Keratinocyte (primary cell): ENCODE measurements at regions not wholly inside any gene's neighbourhood (a gene's known extent, or its start where the extent isn't known, plus 50 kb on each side); places are given as distances from the start of the nearest gene placed in this dataset.

Experiments used
- DNase-seq: peaks from one replicate; pipeline ENCODE4 v3.0.0-alpha.2; 2011; ENCODE audit warnings: low read depth, missing footprints, low spot score
- FAIRE-seq: peaks from 2 replicates; lab custom pipeline; 2011; peaks lifted over from hg19 to GRCh38; lab: Jason Lieb, UNC
- H2AFZ ChIP-seq: 2 replicates; pipeline ENCODE4 v1.6.0; 2012; ENCODE audit warnings: low read length, control low read depth, inconsistent platforms; ENCODE audit not compliant: control insufficient read depth
- H3K27ac ChIP-seq: 2 replicates; pipeline ENCODE4 v1.5.1; 2011; ENCODE audit warnings: low read length; ENCODE audit not compliant: control insufficient read depth, insufficient read depth
- H3K27me3 ChIP-seq: 3 replicates; pipeline ENCODE4 v1.6.0; 2011; ENCODE audit warnings: low read length; ENCODE audit not compliant: control insufficient read depth, insufficient read depth; ENCODE audit errors: extremely low read depth
- H3K36me3 ChIP-seq, 2 experiments: 2 replicates in 1 of 2; 3 replicates in 1 of 2; pipeline ENCODE4 v1.5.1; 2011; ENCODE audit warnings: low read length in 2 of 2, mild to moderate bottlenecking in 1 of 2; ENCODE audit not compliant: control insufficient read depth in 2 of 2, insufficient read depth in 2 of 2; ENCODE audit errors: extremely low read depth in 1 of 2
- H3K4me1 ChIP-seq: 3 replicates; pipeline ENCODE4 v1.5.1; 2011; ENCODE audit warnings: low read length; ENCODE audit not compliant: control insufficient read depth, insufficient read depth; ENCODE audit errors: extremely low read depth
- H3K4me2 ChIP-seq: 3 replicates; pipeline ENCODE4 v1.6.0; 2011; ENCODE audit warnings: low read depth, low read length; ENCODE audit not compliant: control insufficient read depth, insufficient read depth; ENCODE audit errors: extremely low read depth
- H3K4me3 ChIP-seq, 3 experiments: fragments of 200-600 bp in 1 of 3; sonication (generic) in 1 of 3; 2 replicates in 2 of 3; 3 replicates in 1 of 3; pipeline ENCODE4 v1.5.1; 2011 to 2016; ENCODE audit warnings: low read length in 3 of 3, mild to moderate bottlenecking in 3 of 3, control low read depth in 2 of 3, inconsistent platforms in 1 of 3, low read depth in 1 of 3, mixed read lengths in 1 of 3, mixed run types in 1 of 3, moderate library complexity in 1 of 3; ENCODE audit not compliant: control insufficient read depth in 2 of 3, insufficient read depth in 2 of 3; ENCODE audit errors: extremely low read depth in 1 of 3
- H3K79me2 ChIP-seq: 2 replicates; pipeline ENCODE4 v1.6.0; 2012; ENCODE audit warnings: low read length; ENCODE audit not compliant: control insufficient read depth, insufficient read depth
- H3K9ac ChIP-seq: 3 replicates; pipeline ENCODE4 v1.6.0; 2011; ENCODE audit warnings: low read length; ENCODE audit not compliant: control insufficient read depth, insufficient read depth; ENCODE audit errors: extremely low read depth
- H3K9me1 ChIP-seq: 3 replicates; pipeline ENCODE4 v1.6.0; 2011; ENCODE audit warnings: low read length; ENCODE audit not compliant: control insufficient read depth, insufficient read depth; ENCODE audit errors: extremely low read depth
- H3K9me3 ChIP-seq: 2 replicates; pipeline ENCODE4 v1.5.1; 2012; ENCODE audit warnings: low read depth, low read length; ENCODE audit not compliant: control insufficient read depth
- H4K20me1 ChIP-seq: 3 replicates; pipeline ENCODE4 v1.6.0; 2011; ENCODE audit warnings: low read length; ENCODE audit not compliant: control insufficient read depth, insufficient read depth; ENCODE audit errors: extremely low read depth
- CTCF ChIP-seq, 3 experiments: IDR thresholded peaks in 1 of 3; conservative IDR thresholded peaks in 1 of 3; optimal IDR thresholded peaks in 1 of 3; 2 replicates in 2 of 3; 3 replicates in 1 of 3; pipeline versions ENCODE3 to v1.5.1; 2011; ENCODE audit warnings: low read length in 3 of 3, mild to moderate bottlenecking in 3 of 3, moderate library complexity in 2 of 3, control low read depth in 1 of 3, inconsistent platforms in 1 of 3; ENCODE audit not compliant: insufficient read depth in 2 of 3; ENCODE audit errors: extremely low read depth in 1 of 3
- EZH2 ChIP-seq: IDR thresholded peaks from one replicate; pipeline ENCODE4 v1.6.1; 2012; ENCODE audit warnings: inconsistent platforms, mild to moderate bottlenecking, low read length, moderate library complexity
- dilution Hi-C: fragments of 300-500 bp; cut with MboI; formaldehyde crosslinking; loops from one replicate; pipeline ENCODE4 v1.7.0; 2020; ENCODE audit warnings: low sequenced_read_pairs; ENCODE audit not compliant: extremely low pct_ligation_motif_present

DNA sequence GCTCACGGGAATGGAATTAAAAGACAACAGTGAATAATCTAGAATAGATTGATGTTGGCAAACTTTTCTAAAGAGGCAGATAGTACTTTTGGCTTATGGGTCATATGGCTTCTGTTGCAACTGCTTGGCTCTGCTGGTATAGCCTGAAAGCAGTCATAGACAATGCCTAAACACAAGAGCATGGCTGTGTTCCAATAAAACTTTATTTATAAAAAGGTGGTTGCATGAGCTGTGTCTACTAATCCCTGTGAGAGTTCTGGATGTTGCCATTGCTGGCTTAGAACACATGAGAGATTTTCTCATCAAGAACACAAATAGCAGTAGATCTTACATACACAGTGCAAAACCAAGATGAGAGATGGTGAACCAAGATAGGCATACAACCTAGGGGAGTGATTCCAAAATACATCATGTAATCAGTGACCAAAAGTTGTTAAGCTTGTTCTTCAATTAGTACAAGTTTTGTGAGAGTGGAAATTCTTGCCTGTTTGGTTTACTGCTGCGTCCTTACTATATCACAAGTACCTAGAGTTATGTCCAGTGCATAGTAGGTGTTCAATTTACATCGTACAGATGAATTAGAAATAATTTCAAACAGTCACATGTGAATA lies 380.0 kb downstream of the METTL4 start:
- DNase-seq: no peak
- H3K27ac ChIP-seq: no peak overlapping the region
- H3K9ac ChIP-seq: no peak overlapping the region
- no peaks in the 10 kb centered on the region for H3K36me3 ChIP-seq
- H3K27me3 ChIP-seq: no peaks in the 10 kb centered on the region
- FAIRE-seq: no peak
- no peak overlapping the region for H3K4me2 ChIP-seq
- H3K79me2 ChIP-seq: no peaks in the 10 kb centered on the region
- no peaks in the 10 kb centered on the region for H3K4me1 ChIP-seq
- H2AFZ ChIP-seq: no peak overlapping the region
- no peaks in the 10 kb centered on the region for H3K9me1 ChIP-seq
- no peak overlapping the region for H3K4me3 ChIP-seq
- no peaks in the 10 kb centered on the region for H4K20me1 ChIP-seq
- dilution Hi-C loops: no loop called here
- H3K9me3 ChIP-seq: no peaks in the 10 kb centered on the region
- TF ChIP-seq CTCF (optimal IDR thresholded peaks at IDR 0.05 in 1 of 3, IDR thresholded peaks at IDR 0.05 in 1 of 3, conservative IDR thresholded peaks at IDR 0.05 in 1 of 3; ENCODE audit: extremely low read depth in 1 of 3, insufficient read depth in 2 of 3, low read length in 3 of 3): no peak
- no peak for TF ChIP-seq EZH2

DNA sequence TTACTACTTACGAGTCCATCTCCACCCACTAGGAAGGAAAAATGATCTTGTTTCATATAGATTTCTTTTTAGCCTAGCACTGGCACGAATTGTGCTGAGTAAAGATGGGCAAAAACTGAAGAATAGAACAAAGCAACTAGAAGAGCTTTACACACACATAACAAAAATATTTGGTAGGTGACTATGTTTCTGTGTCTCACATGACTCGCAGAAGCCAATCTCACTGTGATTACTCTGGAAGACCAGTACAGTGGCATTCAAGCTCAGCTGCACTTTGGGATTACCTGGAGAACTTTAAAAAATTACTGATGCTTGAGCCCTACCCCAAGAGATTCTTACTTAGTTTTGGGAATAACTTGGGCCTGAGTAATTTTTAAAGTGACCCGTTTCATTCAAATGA lies 378.7 kb downstream of the METTL4 start:
- no peak for TF ChIP-seq EZH2
- TF ChIP-seq CTCF (optimal IDR thresholded peaks at IDR 0.05 in 1 of 3, IDR thresholded peaks at IDR 0.05 in 1 of 3, conservative IDR thresholded peaks at IDR 0.05 in 1 of 3; ENCODE audit: extremely low read depth in 1 of 3, insufficient read depth in 2 of 3, low read length in 3 of 3): no peak
- no peaks in the 10 kb centered on the region for H3K36me3 ChIP-seq
- H3K79me2 ChIP-seq: no peaks in the 10 kb centered on the region
- no peaks in the 10 kb centered on the region for H3K4me1 ChIP-seq
- no peaks in the 10 kb centered on the region for H3K27me3 ChIP-seq
- H3K4me2 ChIP-seq: no peak overlapping the region
- H2AFZ ChIP-seq: no peak overlapping the region
- dilution Hi-C loops: no loop called here
- no peak overlapping the region for H3K27ac ChIP-seq
- DNase-seq (no peak), FAIRE-seq (no peak)
- no peak overlapping the region for H3K9ac ChIP-seq
- H3K9me1 ChIP-seq: no peaks in the 10 kb centered on the region
- no peaks in the 10 kb centered on the region for H3K9me3 ChIP-seq
- no peak overlapping the region for H3K4me3 ChIP-seq
- no peaks in the 10 kb centered on the region for H4K20me1 ChIP-seq
